IMR-90 (cell line): ENCODE measurements at regions not wholly inside any gene's neighbourhood (a gene's known extent, or its start where the extent isn't known, plus 50 kb on each side); places are given as distances from the start of the nearest gene placed in this dataset.
"Not testable (repeated sequence)": the region's sequence is repeated elsewhere in the genome, so short reads cannot be mapped to it uniquely, and the experiment has no call there.

Experiments
- ATAC-seq: fragments of 200-7000 bp; cut with Tn5 transposase; 2 replicates; pipeline ENCODE4 v1.9.1; 2020; ENCODE audit warnings: low read depth, mild to moderate bottlenecking, moderate library complexity
- BruUV-seq: library from RNA; stranded (reverse); fragments of 400-500 nt; replicated peaks from 2 replicates; lab custom pipeline; 2021; lab: Mats Ljungman, UMichigan
- CTCF ChIA-PET: fragments of 300-600 bp; formaldehyde crosslinking; extraction: SDS; loops from one replicate; lab custom pipeline; 2021; ENCODE audit warnings: antibody characterized with exemption; lab: Yijun Ruan, JAX
- POLR2A ChIA-PET: fragments of 300-600 bp; sonication (Branson Sonifier 250); formaldehyde crosslinking; loops from one replicate; lab custom pipeline; 2022; ENCODE audit warnings: antibody characterized with exemption; ENCODE audit not compliant: unreplicated experiment; lab: Charles Lee
- DNase-seq: peaks from one replicate; pipeline ENCODE4 v3.0.0; 2013
- H2AFZ ChIP-seq: replicated peaks from 2 replicates; pipeline ENCODE3; 2013; ENCODE audit warnings: low read length, mild to moderate bottlenecking; ENCODE audit not compliant: poor library complexity
- H2AK5ac ChIP-seq: 2 replicates; pipeline ENCODE4 v1.6.1; 2013; ENCODE audit warnings: low read depth, low read length, inconsistent platforms
- H2AK9ac ChIP-seq: replicated peaks from 2 replicates; pipeline ENCODE3; 2013; ENCODE audit warnings: mild to moderate bottlenecking, low read depth, low read length, moderate library complexity; ENCODE audit not compliant: poor library complexity
- H2BK120ac ChIP-seq: 2 replicates; pipeline ENCODE4 v1.6.1; 2013; ENCODE audit warnings: low read depth, low read length, inconsistent platforms
- H2BK15ac ChIP-seq: 3 replicates; pipeline ENCODE4 v1.6.1; 2013; ENCODE audit warnings: low read depth, low read length, inconsistent platforms
- H2BK20ac ChIP-seq: 2 replicates; pipeline ENCODE4 v1.6.1; 2013; ENCODE audit warnings: low read depth, mild to moderate bottlenecking, inconsistent platforms, low read length, moderate library complexity
- H2BK5ac ChIP-seq: 2 replicates; pipeline ENCODE4 v1.6.1; 2013; ENCODE audit warnings: mild to moderate bottlenecking, low read depth, low read length, inconsistent platforms; ENCODE audit not compliant: poor library complexity, severe bottlenecking
- H3K14ac ChIP-seq: replicated peaks from 2 replicates; pipeline ENCODE4 v1.6.1; 2013; ENCODE audit warnings: low read depth, low read length, inconsistent platforms
- H3K18ac ChIP-seq: 2 replicates; pipeline ENCODE4 v1.6.1; 2013; ENCODE audit warnings: low read depth, low read length, control low read depth
- H3K23ac ChIP-seq: 2 replicates; pipeline ENCODE4 v1.6.1; 2013; ENCODE audit warnings: low read depth, low read length, inconsistent platforms
- H3K27ac ChIP-seq: 2 replicates; pipeline ENCODE4 v1.5.1; 2013; ENCODE audit warnings: mild to moderate bottlenecking, control low read depth, low read length; ENCODE audit not compliant: insufficient read depth
- H3K27me3 ChIP-seq: 2 replicates; pipeline ENCODE4 v1.6.1; 2013; ENCODE audit warnings: low read length; ENCODE audit not compliant: control insufficient read depth, insufficient read depth
- H3K36me3 ChIP-seq: 2 replicates; pipeline ENCODE4 v1.6.1; 2013; ENCODE audit warnings: low read length, mixed read lengths; ENCODE audit not compliant: control insufficient read depth, insufficient read depth
- H3K4ac ChIP-seq: 2 replicates; pipeline ENCODE4 v1.6.1; 2013; ENCODE audit warnings: low read depth, low read length, inconsistent platforms
- H3K4me1 ChIP-seq: 2 replicates; pipeline ENCODE4 v1.6.1; 2013; ENCODE audit warnings: low read length, mixed read lengths; ENCODE audit not compliant: control insufficient read depth, insufficient read depth
- H3K4me2 ChIP-seq: 2 replicates; pipeline ENCODE4 v1.6.1; 2013; ENCODE audit warnings: low read depth, mild to moderate bottlenecking, control low read depth, low read length, moderate library complexity
- H3K4me3 ChIP-seq: 2 replicates; pipeline ENCODE4 v1.5.1; 2013; ENCODE audit warnings: low read depth, mild to moderate bottlenecking, control low read depth, low read length, moderate library complexity; ENCODE audit not compliant: insufficient read depth
- H3K56ac ChIP-seq: 2 replicates; pipeline ENCODE4 v1.6.1; 2013; ENCODE audit warnings: low read length, inconsistent platforms; ENCODE audit not compliant: insufficient read depth; ENCODE audit errors: extremely low read depth
- H3K79me1 ChIP-seq, 2 experiments: 2 replicates each; pipeline ENCODE4 v1.6.1; 2013; ENCODE audit warnings: low read length in 2 of 2, inconsistent platforms in 1 of 2, low read depth in 1 of 2
- H3K9ac ChIP-seq: 2 replicates; pipeline ENCODE4 v1.6.1; 2013; ENCODE audit warnings: low read depth, low read length, control low read depth
- H3K9me1 ChIP-seq: 2 replicates; pipeline ENCODE4 v1.6.1; 2013; ENCODE audit warnings: low read length, inconsistent platforms; ENCODE audit not compliant: insufficient read depth
- H3K9me3 ChIP-seq: 2 replicates; pipeline ENCODE4 v1.6.1; 2013; ENCODE audit warnings: low read length; ENCODE audit not compliant: control insufficient read depth, insufficient read depth
- H4K20me1 ChIP-seq: 2 replicates; pipeline ENCODE4 v1.6.1; 2013; ENCODE audit warnings: low read length, inconsistent platforms; ENCODE audit not compliant: insufficient read depth
- H4K5ac ChIP-seq: 2 replicates; pipeline ENCODE4 v1.6.1; 2013; ENCODE audit warnings: mild to moderate bottlenecking, low read depth, low read length, control low read depth
- H4K8ac ChIP-seq, 2 experiments: 2 replicates each; pipeline ENCODE4 v1.6.1; 2013; ENCODE audit warnings: low read depth in 2 of 2, low read length in 2 of 2, control low read depth in 1 of 2, inconsistent platforms in 1 of 2
- H4K91ac ChIP-seq: 2 replicates; pipeline ENCODE4 v1.6.1; 2013; ENCODE audit warnings: low read depth, low read length, inconsistent platforms; ENCODE audit not compliant: insufficient read depth
- WGBS, 2 experiments: methylation state at CpG; one replicate each; pipeline versions ENCODE4 v1.1.5 to v1.1.7; 2013; ENCODE audit warnings: missing lambda C conversion rate in 2 of 2; ENCODE audit not compliant: insufficient read length in 1 of 2; ENCODE audit errors: extremely low coverage in 2 of 2; 5-methylcytosine and 5-hydroxymethylcytosine counted together
- dilution Hi-C: fragments of 300-500 bp; cut with HindIII; formaldehyde crosslinking; loops from one replicate; pipeline ENCODE4 v1.14.3; 2018; ENCODE audit warnings: low sequenced_read_pairs; ENCODE audit not compliant: unreplicated experiment
- in situ Hi-C: fragments of 300-500 bp; cut with MboI; formaldehyde crosslinking; loops from 3 replicates; pipeline ENCODE4 v1.14.3; 2019; ENCODE audit warnings: low sequenced_read_pairs, inconsistent platforms, mixed read lengths
- intact Hi-C: fragments of 100-400 bp; cut with micrococcal nuclease; formaldehyde crosslinking; loops from 2 replicates; pipeline ENCODE4 v1.10.0; 2022

DNA sequence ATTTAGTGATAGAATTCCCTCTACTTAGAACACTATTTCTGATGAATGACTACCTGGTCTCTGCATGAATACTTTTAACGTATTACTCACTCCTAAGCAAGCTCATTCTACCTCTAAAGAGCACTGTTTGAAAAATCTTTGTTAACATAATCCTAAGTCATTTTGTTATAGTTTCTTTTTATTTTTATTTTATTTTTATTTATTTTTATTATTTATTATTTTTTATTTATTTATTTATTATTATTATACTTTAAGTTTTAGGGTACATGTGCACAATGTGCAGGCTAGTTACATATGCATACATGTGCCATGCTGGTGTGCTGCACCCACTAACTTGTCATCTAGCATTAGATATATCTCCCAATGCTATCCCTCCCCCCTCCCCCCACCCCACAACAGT lies 99.6 kb downstream of the SMPDL3A start:
- H4K91ac ChIP-seq, BruUV-seq, H3K9me3 ChIP-seq, H3K27ac ChIP-seq, H3K4me2 ChIP-seq, H3K14ac ChIP-seq, intact Hi-C loops, H4K8ac ChIP-seq, H3K23ac ChIP-seq, H3K36me3 ChIP-seq, H3K9me1 ChIP-seq, in situ Hi-C loops, H4K5ac ChIP-seq, H3K79me1 ChIP-seq, H4K20me1 ChIP-seq, H3K4me3 ChIP-seq, dilution Hi-C loops, H2BK20ac ChIP-seq, H3K4ac ChIP-seq, H2BK120ac ChIP-seq, ATAC-seq, H3K18ac ChIP-seq, CTCF ChIA-PET, H2AK9ac ChIP-seq, H3K4me1 ChIP-seq, DNase-seq, H3K56ac ChIP-seq, H2AFZ ChIP-seq, H2BK15ac ChIP-seq, H2BK5ac ChIP-seq, H2AK5ac ChIP-seq, POLR2A ChIA-PET, H3K27me3 ChIP-seq, H3K9ac ChIP-seq: not testable (repeated sequence)
- no CpG with 5 or more reads among the region's 1 CpG for WGBS, 2 experiments
